Ecto neural progenitor cell (in vitro differentiated cells): ENCODE measurements at regions not wholly inside any gene's neighbourhood (a gene's known extent, or its start where the extent isn't known, plus 50 kb on each side); places are given as distances from the start of the nearest gene placed in this dataset.

Experiments
- DNase-seq: peaks from one replicate; pipeline ENCODE4 v3.0.0-alpha.2; 2018; ENCODE audit warnings: low spot score

- DNase-seq, result peak; percentile 82
Observed at GRCh38 chr1:213374369-213374768, 323.3 kb downstream of the RPS6KC1 start.

GRCh38 chr1:213375002-213375401, 324.0 kb downstream of the RPS6KC1 start:
- no peak for DNase-seq

GRCh38 chr1:213376862-213377372, 325.9 kb downstream of the RPS6KC1 start:
- DNase-seq, result no peak

- no peak for DNase-seq
Observed at GRCh38 chr1:213380865-213381264, 329.8 kb downstream of the RPS6KC1 start.

DNA sequence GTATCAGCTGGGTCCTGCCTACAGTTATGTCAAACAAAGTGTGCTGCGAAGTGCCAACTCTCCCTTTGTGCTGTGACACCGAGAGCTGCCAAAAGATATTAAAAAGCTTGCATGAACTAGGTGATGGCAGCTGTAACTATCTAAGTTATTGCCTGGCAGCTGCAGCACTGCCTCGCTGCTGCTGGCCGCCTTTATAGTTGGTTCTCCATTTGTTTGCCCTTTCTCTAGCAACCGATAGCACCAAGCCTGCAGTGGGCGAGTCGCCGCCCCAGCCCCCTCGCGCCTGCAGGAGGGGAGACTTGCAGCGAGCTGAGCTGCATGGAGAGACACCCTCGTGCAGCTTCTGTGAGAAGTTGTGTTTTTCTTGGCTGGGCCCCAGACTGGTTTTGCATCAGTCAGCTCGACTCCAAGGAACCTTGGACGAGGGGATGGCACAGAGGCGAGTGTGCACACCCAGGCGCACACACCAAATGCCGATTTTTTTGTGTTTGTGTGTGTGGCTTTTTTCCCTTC, 330.6 kb downstream of the RPS6KC1 start:
- no peak for DNase-seq

GRCh38 chr1:213383465-213383864, 332.4 kb downstream of the RPS6KC1 start:
- no peak for DNase-seq

- no peak for DNase-seq
Observed at GRCh38 chr1:213385201-213385600, 334.2 kb downstream of the RPS6KC1 start.

DNA sequence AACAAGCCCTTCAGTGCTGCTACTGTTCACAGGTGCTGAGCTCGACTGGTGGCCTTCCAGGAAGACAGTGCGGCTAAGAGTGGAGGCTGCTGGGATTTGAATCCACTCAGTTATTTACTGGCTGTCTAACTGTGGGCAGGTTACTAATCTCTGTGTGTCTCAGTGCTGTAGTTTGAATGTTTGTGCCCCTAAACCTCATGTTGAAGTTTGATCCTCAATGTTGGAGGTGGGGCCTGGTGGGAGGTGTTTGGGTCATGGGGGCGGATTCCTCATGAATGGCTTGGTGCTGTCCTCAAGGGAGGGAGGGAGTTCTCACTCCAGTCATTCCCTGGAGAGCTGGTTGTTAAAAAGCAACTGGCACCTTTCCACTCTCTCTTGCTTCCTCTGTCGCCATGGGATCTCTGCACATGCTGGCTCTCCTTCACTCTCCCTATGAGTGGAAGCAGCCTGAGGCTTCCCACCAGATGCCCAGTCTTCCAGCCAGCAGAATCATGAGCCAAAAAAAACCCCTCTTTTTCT, 334.8 kb downstream of the RPS6KC1 start:
- no peak for DNase-seq

DNA sequence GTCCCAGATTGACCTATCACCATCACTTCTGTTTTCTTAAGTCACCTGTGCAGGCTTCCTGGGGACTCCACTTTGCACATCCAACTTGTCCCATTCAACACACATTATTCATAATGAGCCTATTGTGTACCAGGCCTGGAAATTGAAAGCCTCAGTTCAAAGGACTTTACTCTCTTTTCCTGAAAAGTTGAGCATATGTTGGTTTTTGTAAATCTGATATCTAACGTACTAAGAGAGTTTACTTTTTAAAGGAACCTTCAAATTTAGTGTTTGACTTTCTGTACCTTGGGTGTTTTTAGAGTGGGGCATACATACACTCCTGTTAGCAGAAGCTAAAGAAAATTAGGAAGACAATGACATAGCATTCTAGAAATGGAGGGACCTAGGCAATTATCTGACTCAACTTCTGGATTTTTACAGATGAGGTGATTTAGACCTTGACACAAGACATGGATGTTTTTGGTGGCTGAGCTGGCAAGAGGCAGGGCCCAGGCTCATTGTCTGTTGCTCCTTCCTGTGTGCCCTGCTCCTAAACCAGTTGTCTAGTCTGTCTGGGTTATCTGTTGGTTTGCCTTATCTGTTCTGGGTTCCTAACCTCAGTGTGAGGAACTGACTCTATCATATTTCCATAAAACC, 336.5 kb downstream of the RPS6KC1 start:
- DNase-seq, result no peak

DNA sequence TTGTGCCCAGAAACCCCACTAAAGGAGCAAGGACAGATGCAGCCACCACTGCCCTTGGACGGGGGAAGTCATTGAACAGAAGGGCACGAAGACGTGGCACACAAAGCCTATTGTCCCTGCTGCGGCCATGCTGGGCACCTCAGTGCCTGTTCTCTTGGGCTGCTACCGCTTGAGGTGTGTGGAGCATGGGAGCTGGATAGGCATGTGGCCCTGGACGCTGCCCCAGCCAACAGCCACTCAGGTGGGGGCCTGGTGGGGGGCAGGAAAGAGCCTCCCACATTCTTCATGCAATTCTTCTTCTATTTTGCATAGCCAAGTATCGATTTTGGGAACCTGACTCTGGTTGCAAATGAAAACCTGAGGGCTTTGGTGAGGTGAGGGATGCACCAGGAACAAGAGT, 337.2 kb downstream of the RPS6KC1 start:
- DNase-seq, result no peak

DNA sequence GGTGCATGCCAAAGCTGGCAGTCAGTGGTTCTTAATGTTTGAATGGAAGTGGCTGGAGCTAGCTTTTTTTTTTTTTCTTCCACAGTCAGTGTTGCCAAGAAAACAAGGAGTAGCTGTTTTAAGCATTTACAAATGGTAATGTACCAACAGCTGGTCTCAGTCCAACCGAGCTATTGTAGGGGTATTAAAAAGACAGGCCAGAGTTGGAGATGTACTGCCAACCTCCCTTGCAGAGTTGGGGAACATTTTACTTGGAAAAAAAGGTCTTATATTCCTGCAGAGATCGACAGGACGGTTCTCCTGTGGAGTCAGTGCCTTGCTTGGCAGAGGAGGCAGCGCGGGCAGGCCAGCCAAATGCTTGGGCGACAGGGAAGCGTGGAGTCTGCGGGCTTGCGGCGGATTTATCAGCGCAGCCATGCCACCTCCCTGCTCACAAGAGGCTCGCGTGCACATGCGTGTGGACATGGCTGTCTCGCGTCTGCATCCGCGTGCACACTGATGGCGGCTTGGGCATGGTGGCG, 338.1 kb downstream of the RPS6KC1 start:
- DNase-seq, result no peak

DNA sequence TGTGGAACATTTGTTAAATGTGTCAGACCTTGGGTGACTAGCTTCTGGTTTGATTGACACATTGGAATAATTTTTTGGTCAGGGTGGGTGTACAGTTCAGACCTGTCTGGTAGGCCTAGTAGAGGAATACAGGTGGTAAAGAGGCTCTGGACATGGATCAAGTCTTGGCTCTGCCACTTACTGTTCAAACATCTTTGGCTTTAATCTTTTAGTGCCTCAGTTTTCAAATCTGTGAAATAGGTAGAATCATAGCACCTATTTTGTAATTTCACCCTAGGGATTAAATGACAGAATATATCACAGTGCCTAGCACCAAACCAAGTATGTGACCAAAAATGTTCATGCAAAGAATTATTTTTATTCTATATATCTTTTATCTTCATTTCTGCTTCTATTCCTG, 340.4 kb downstream of the RPS6KC1 start:
- no peak for DNase-seq

DNA sequence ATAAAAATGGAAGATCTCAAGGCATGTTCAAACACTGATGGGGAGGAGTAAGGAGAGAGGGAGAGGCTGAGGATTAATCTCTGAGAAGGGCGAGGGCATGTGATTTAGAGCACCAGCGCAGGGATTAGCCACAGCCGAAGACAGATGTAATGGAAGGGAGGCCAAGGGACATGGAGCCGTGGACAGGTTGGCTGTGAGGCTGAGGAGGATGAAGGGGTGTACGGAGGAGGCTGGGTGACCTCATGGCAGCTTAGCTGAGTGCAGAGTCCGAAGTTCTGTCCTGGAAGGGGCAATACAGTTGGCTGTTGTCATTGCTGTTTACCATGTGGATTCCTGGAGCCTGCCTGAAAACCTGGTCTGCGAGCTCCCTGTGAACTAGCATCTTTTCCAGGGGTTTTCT, 342.8 kb downstream of the RPS6KC1 start:
- no peak for DNase-seq

DNA sequence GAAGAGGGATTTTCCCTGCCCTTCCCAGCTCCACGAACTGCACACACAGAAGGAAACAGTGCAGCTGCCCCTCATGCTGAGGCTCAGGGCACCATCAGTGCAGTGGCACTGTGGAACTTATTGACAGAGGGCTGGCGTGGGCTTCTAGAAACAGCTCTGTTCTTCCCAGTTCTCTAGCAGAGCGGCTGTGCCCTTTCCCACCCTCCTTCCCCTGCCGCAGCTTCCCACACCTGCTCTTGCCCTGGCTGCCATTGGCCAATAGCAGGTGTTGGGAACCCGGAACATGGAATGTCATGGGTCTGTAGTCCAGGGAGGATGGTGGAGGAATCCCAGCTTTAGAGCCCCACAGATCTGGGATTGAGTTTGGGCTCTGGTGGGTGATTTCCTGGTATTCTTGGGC, 343.8 kb downstream of the RPS6KC1 start:
- DNase-seq, result no peak

DNA sequence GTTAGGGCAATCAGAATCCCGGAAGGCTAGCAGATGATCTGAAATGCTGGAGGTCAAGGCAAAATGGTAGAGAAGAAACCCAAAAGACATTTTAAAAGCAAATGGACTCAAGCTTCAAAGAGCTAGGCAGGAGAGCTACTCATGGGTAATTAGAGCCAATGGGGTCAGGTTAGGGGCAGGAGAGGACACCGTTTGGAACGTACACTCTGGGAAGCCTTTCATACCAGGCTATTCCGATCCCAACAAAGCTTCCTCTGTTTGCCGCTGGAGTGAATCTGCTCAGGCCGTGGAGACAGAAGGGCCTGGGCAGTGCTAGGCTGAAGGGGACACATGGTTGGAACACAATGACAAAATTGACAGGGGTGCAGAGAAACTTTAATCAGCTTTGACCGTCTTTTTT, 346.6 kb downstream of the RPS6KC1 start:
- DNase-seq, result no peak

GRCh38 chr1:213399695-213400094, 348.7 kb downstream of the RPS6KC1 start:
- DNase-seq, result peak; percentile 56

- DNase-seq, result no peak
Observed at GRCh38 chr1:213409208-213409631, 358.2 kb downstream of the RPS6KC1 start.

- DNase-seq, result no peak
Observed at GRCh38 chr1:213409971-213410370, 358.9 kb downstream of the RPS6KC1 start.

GRCh38 chr1:213414346-213414745, 363.3 kb downstream of the RPS6KC1 start:
- DNase-seq, result peak; percentile 7

GRCh38 chr1:213414911-213415310, 363.9 kb downstream of the RPS6KC1 start:
- no peak for DNase-seq

GRCh38 chr1:213415691-213416380, 364.8 kb downstream of the RPS6KC1 start:
- DNase-seq, result peak; percentile 36

- no peak for DNase-seq
Observed at GRCh38 chr1:213416461-213417224, 365.6 kb downstream of the RPS6KC1 start.
